Activated T-helper 17 cell treated with anti-CD3 and anti-CD28 coated beads, Interleukin-2, amount 50 U/mL, for 72 hours (primary cell): ENCODE measurements at regions not wholly inside any gene's neighbourhood (a gene's known extent, or its start where the extent isn't known, plus 50 kb on each side); places are given as distances from the start of the nearest gene placed in this dataset.
A peak's percentile ranks its signal among the peaks of the same experiment; 100 is the strongest.
"Not testable (repeated sequence)": the region's sequence is repeated elsewhere in the genome, so short reads cannot be mapped to it uniquely, and the experiment has no call there.

Experiments
- ATAC-seq: fragments of 150-1000 bp; cut with Tn5 transposase; replicated peaks from 2 replicates; pipeline ENCODE4 v1.10.0; 2021; ENCODE audit warnings: mild to moderate bottlenecking, moderate library complexity
- H3K27ac Mint-ChIP-seq: one replicate; pipeline ENCODE4 v1.8.0; 2022; ENCODE audit warnings: mixed read lengths
- H3K27me3 Mint-ChIP-seq: one replicate; pipeline ENCODE4 v1.8.0; 2022; ENCODE audit warnings: mixed read lengths
- H3K36me3 Mint-ChIP-seq: one replicate; pipeline ENCODE4 v1.8.0; 2022; ENCODE audit warnings: low read depth, mild to moderate bottlenecking, mixed read lengths
- H3K4me1 Mint-ChIP-seq: one replicate; pipeline ENCODE4 v1.8.0; 2022; ENCODE audit warnings: mixed read lengths
- H3K4me3 Mint-ChIP-seq: one replicate; pipeline ENCODE4 v1.8.0; 2022; ENCODE audit warnings: mild to moderate bottlenecking, mixed read lengths
- H3K9me3 Mint-ChIP-seq: one replicate; pipeline ENCODE4 v1.8.0; 2022; ENCODE audit warnings: mixed read lengths

DNA sequence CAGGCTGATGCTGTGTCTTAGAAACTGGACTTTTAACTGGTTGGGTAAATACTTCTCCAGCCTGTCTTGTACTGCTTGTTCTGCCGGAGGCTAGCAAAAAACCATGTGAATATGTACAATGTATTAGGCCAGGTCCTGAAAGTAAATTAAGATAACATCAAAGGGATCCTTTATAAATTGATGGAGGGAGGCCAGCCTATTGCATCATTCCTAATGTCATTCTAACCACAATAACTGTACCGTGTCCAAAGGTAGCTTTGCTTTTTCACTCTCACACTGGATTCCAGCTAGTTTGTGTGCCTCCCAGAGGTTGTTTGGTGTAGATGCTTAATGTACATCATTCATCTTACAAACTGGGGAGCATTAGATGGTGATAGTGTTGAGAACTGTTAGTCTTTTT lies 91.2 kb upstream of the SEM1 start:
- no peak for ATAC-seq
- H3K4me1 Mint-ChIP-seq: no peaks in the 10 kb centered on the region
- no peaks in the 10 kb centered on the region for H3K9me3 Mint-ChIP-seq
- no peak overlapping the region for H3K4me3 Mint-ChIP-seq
- no peaks in the 10 kb centered on the region for H3K36me3 Mint-ChIP-seq
- H3K27ac Mint-ChIP-seq: no peak overlapping the region
- H3K27me3 Mint-ChIP-seq: peaks cover 31% of the 10 kb centered on the region

DNA sequence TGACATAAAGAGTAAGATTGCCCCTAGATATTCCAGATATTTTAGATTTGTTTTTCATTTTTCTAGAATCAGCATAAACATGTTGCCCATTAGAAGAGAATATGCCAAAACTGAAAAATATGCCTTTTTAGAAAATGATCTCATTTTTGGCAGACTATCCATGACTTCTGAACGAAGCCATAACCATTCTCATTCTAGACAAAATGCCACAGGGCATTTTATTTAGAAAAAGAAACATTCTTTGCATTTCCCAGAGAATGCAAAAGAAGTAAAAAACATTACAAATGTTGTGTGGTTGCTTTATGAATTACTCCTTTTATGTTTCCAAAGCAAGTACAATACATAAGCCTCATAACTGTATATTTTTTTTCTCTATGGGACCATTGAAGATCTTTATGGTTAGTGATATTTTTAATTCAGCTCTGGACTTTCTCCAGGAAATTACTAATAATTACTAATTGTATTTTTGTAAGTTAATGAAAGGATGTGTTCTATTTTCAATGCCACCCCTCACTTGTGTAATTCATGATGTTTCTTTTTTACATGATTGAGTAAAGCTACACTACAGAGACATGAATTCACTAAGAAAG lies 109.6 kb upstream of the SEM1 start:
- ATAC-seq: no peak

DNA sequence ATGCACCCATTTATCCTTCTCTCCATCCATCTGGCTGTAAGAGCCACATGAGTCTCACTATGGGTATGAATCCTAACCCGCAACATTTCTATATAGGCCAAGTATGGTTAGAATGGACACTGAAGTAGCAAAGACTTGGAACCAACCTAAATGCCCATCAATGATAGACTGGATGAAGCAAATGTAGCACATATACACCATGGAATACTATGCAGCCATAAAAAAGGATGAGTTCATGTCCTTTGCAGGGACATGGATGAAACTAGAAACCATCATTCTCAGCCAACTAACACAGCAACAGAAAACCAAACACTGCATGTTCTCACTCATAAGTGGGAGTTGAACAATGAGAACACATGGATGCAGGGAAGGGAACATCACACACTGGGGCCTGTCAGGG lies 111.5 kb upstream of the SEM1 start:
- H3K4me1 Mint-ChIP-seq, H3K27ac Mint-ChIP-seq, H3K36me3 Mint-ChIP-seq, H3K9me3 Mint-ChIP-seq, H3K4me3 Mint-ChIP-seq, ATAC-seq: not testable (repeated sequence)
- H3K27me3 Mint-ChIP-seq: peaks cover 28% of the 10 kb centered on the region

More for the DNA sequence above, 109.6 kb upstream of the SEM1 start:
- no peaks in the 10 kb centered on the region for H3K4me1 Mint-ChIP-seq
- H3K4me3 Mint-ChIP-seq: no peak overlapping the region
- H3K27me3 Mint-ChIP-seq: peaks cover 22% of the 10 kb centered on the region
- H3K27ac Mint-ChIP-seq: no peak overlapping the region
- no peaks in the 10 kb centered on the region for H3K9me3 Mint-ChIP-seq
- no peaks in the 10 kb centered on the region for H3K36me3 Mint-ChIP-seq

DNA sequence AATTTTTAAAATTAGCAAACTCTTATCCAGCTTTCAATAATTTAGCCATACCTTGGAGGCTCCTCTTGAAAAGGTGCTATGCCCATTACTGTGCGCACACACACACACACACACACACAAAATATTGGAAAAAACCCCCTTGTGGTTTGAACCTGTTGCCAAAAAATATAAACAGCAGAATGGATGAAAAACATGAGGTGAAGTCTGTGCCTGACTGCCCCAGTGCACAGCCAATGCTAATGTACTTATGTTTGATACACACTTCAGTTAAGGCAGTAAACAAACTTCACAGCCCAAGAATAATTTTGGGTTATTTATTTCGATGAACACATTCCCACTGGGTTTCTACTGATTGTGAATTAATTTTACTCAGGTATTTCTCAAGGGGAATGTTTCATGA lies 113.2 kb upstream of the SEM1 start:
- H3K4me1 Mint-ChIP-seq: no peaks in the 10 kb centered on the region
- H3K36me3 Mint-ChIP-seq: no peaks in the 10 kb centered on the region
- no peak overlapping the region for H3K4me3 Mint-ChIP-seq
- peaks cover 27% of the 10 kb centered on the region for H3K27me3 Mint-ChIP-seq
- H3K9me3 Mint-ChIP-seq: no peaks in the 10 kb centered on the region
- ATAC-seq: no peak
- H3K27ac Mint-ChIP-seq: no peak overlapping the region

DNA sequence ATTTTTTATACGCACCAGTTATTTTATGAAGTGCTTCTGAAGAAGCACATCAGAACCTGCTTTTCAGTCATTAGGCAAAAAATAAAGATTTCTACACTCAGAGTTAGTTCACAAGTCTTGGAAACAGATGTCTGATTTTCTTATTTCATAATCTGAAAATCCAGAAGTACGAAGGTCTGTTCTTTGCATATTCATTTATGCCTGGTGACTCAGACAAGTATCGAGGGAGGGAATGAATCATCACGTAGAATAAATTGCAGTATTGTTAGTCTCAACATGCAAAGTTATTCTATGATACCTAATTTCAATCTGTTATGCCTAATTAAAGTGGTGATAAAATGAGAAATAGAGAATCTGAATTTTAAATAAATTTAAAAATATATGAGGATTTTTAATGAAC lies 113.6 kb upstream of the SEM1 start:
- Mint-ChIP-seq H3K36me3 (no peaks in the 10 kb centered on the region), H3K27ac (no peak overlapping the region), H3K9me3 (no peaks in the 10 kb centered on the region), H3K27me3 (peaks cover 31% of the 10 kb centered on the region), H3K4me1 (no peaks in the 10 kb centered on the region), H3K4me3 (no peak overlapping the region)
- peak; percentile 82 for ATAC-seq

DNA sequence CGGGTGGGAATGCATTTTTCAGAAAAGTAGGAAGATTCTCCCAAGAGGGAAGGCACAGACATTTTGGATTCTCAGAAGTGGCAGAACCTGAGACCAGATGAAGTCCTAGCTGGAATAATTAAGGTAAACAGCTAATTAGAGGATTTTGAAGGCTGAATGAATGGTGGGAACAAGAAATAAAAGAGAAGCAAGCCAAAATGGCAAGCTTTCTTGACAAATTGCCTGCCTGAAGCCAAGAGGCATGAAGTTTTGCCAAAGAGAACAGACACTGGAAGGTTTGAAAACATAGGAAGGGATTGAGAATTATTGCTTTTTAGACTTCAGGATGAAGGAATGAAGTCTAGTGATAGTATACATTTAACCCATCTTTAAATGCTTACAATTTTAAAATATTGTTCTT lies 115.0 kb upstream of the SEM1 start:
- Mint-ChIP-seq H3K27me3 (peaks cover 30% of the 10 kb centered on the region), H3K27ac (no peak overlapping the region), H3K4me1 (no peaks in the 10 kb centered on the region), H3K36me3 (no peaks in the 10 kb centered on the region), H3K4me3 (no peak overlapping the region), H3K9me3 (peaks cover 3% of the 10 kb centered on the region)
- no peak for ATAC-seq

DNA sequence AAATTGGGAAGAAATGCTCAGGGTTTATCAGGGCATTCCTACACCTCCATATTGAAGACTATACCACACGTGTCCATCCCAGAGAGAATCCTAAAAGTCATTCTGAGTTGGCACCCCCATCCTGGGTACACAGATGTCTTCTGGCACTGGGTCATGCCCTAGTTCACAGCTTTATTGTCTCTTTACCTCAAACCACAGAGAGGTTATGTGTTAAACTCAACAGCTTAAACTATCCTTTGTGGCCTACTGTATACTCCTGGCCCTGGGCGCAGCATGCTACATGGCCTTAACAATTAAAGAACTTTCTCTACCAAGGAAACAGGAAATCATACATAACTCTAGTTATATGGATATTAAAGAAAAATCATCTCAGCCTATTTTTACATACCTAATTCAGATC lies 115.6 kb upstream of the SEM1 start:
- Mint-ChIP-seq H3K27me3 (peaks cover 29% of the 10 kb centered on the region), H3K4me3 (no peak overlapping the region), H3K9me3 (peaks cover 5% of the 10 kb centered on the region), H3K27ac (no peak overlapping the region), H3K36me3 (no peaks in the 10 kb centered on the region), H3K4me1 (no peaks in the 10 kb centered on the region)
- ATAC-seq: no peak

DNA sequence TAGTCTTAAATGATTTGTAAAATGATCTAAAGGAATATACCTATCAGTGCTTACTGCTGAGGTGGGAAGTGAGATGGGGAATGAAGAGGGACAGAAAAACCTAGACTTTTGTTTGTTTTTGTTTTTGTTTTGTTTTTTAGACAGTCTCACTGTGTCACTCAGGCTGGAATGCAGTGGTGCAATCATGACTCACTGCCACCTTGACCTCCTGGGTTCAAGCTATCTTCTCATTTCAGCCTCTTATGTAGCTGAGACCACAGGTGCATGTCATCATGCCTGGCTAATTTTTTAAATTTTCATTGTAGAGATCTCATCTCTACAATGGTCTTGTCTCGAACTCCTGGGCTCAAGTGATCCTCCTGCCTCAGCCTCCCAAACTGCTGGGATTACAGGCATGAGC lies 116.4 kb upstream of the SEM1 start:
- peaks cover 34% of the 10 kb centered on the region for H3K27me3 Mint-ChIP-seq
- no peaks in the 10 kb centered on the region for H3K4me1 Mint-ChIP-seq
- peaks cover 5% of the 10 kb centered on the region for H3K9me3 Mint-ChIP-seq
- no peak for ATAC-seq
- no peak overlapping the region for H3K27ac Mint-ChIP-seq
- H3K4me3 Mint-ChIP-seq: no peak overlapping the region
- no peaks in the 10 kb centered on the region for H3K36me3 Mint-ChIP-seq

DNA sequence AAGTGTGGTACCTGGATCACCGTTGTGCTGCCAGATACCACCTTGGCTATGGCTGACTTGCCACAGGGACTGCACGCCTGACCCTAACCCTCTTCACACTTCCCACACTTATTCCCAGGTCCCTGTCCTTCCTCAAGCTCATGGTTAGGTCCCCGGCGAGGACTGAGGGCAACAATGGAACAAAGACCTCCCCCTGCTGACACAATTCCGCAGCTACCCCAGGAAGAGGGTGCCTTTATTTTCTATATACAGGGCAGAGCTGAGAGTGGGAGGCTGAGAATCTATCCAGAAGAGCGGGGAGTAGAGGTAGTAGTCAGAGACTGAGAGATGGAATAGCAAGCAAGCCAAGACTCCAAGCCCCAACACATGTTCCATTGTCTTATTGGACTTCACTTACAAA lies 118.1 kb upstream of the SEM1 start:
- Mint-ChIP-seq H3K4me3 (no peak overlapping the region), H3K9me3 (peaks cover 5% of the 10 kb centered on the region), H3K27ac (no peak overlapping the region), H3K36me3 (no peaks in the 10 kb centered on the region), H3K4me1 (no peaks in the 10 kb centered on the region), H3K27me3 (peaks cover 38% of the 10 kb centered on the region)
- ATAC-seq: no peak

DNA sequence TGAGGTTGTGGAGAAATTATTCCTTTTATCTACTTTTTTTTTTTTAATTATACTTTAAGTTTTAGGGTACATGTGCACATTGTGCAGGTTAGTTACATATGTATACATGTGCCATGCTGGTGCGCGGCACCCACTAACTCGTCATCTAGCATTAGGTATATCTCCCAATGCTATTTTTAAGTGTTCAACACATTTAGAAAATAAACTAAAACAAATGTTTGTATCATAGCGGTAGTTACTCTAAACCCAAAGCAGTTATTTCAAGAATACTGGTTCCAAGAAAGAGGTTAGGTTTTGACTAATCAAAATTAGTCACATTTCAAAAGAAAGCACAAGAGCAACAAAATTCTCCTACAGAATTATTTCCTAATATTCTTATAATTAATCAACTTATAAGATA lies 119.5 kb upstream of the SEM1 start:
- not testable (repeated sequence) for H3K4me1 Mint-ChIP-seq, H3K36me3 Mint-ChIP-seq, H3K9me3 Mint-ChIP-seq, H3K27ac Mint-ChIP-seq, H3K4me3 Mint-ChIP-seq
- H3K27me3 Mint-ChIP-seq: peaks cover 41% of the 10 kb centered on the region
- peak; percentile 11 for ATAC-seq

DNA sequence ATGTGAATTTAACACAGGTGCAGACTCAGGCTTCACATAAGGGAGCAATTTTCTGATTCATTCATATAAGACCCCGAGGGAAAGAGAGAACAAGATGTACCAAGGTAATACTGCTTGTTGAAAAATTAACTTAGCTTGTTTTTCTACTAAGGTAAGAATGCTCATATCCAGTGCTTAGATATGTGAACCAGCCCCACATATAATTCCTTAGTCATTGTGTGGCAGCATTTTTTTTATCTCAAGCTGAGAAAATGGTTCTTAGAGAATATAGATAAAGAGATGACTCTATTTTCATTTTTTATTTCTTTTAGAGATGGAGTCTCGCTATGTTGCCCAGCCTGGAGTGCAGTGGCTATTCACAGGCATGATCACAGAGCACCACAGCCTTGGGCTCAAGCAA lies 121.8 kb upstream of the SEM1 start:
- Mint-ChIP-seq H3K9me3 (peaks cover 5% of the 10 kb centered on the region), H3K27me3 (peaks cover 48% of the 10 kb centered on the region), H3K36me3 (no peaks in the 10 kb centered on the region), H3K4me3 (no peak overlapping the region), H3K4me1 (no peaks in the 10 kb centered on the region), H3K27ac (no peak overlapping the region)
- ATAC-seq: no peak

DNA sequence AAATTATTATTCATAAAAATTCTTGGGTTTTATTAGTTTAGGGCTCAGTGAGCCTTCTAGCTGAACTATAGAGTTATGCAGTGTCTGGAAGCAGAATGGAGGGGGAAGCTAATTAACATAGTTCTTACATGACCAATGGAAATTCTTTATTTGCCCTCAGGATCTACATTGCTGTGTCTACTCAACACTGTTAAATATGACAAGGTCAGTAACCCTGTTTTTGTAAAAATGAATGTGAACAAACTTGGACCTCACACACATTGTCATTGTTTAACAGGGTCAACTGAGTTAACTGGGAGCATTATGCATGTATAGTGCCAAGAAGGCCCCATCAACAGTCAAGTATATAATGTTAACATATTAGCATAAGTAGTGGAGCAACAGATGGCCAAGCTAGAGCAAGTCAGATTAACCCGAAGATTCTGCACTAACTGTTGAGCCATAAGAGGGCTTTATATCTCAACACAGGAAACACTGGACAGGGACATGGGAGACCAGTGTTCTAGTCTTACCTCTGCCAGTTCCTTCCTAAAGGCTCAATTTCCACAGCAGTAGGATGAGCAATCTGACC lies 122.5 kb upstream of the SEM1 start:
- peaks cover 5% of the 10 kb centered on the region for H3K9me3 Mint-ChIP-seq
- no peaks in the 10 kb centered on the region for H3K36me3 Mint-ChIP-seq
- ATAC-seq: no peak
- H3K27ac Mint-ChIP-seq: no peak overlapping the region
- peaks cover under 1% of the 10 kb centered on the region for H3K4me1 Mint-ChIP-seq
- peaks cover 48% of the 10 kb centered on the region for H3K27me3 Mint-ChIP-seq
- no peak overlapping the region for H3K4me3 Mint-ChIP-seq

DNA sequence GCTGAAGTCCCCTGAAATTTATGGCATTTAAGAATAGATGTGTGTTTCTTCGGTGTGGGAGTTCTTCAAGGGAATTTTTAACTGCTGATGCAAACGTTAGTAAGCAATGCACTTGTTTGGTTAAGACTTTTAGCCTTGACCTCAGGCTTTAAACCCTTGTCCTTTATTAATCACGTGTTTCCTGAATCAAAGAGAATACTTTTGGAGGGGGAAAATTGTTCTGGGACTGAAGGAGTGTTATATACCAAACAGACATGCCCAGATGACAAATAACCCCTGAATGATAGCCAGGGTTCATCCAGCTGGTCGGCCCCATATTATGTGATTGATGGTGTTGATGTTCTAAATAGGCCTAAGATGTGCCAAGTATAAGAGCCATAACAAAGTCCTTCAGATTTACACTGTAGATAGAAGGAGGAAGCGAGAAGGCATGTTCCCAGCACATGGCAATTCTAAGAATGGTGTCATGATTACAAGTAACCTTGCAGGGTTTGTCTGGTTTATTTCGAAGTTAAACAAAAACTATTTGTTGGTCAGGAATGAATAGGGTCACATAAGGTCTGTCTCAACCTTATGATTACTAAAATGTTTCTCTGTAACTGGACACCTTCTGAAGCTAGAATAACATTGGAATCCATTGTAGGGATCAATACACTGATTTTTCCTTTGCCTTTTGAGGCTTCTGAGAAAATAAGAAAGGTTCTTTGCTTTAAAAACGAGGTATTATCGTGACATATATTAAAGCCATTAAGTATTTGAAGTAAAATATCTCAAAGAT lies 124.2 kb upstream of the SEM1 start:
- H3K27me3 Mint-ChIP-seq: peaks cover 42% of the 10 kb centered on the region
- H3K4me3 Mint-ChIP-seq: no peak overlapping the region
- no peak for ATAC-seq
- peaks cover 5% of the 10 kb centered on the region for H3K9me3 Mint-ChIP-seq
- H3K27ac Mint-ChIP-seq: no peak overlapping the region
- H3K4me1 Mint-ChIP-seq: peaks cover 16% of the 10 kb centered on the region
- H3K36me3 Mint-ChIP-seq: no peaks in the 10 kb centered on the region

DNA sequence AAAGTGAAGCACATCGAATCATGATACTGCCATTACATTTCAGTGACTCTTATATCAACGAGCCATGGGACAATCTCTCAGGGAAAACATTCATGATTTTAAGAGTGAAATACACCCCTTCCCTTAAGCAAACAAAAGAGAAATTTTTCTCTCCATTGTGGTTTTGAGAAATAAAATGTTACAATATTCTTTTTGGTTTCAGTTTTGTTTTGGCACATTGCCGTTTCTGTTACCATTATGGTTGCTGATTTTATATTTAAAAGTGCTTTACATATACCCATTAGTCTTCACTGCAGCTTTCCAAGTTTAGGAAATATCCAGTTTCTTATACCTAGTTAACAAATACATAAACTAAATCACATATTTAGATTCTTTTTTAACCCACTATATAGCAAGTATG lies 126.8 kb upstream of the SEM1 start:
- H3K36me3 Mint-ChIP-seq: no peaks in the 10 kb centered on the region
- no peaks in the 10 kb centered on the region for H3K9me3 Mint-ChIP-seq
- peak overlapping the region; percentile 31 for H3K4me3 Mint-ChIP-seq
- no peak overlapping the region for H3K27ac Mint-ChIP-seq
- peaks cover 44% of the 10 kb centered on the region for H3K27me3 Mint-ChIP-seq
- peaks cover 19% of the 10 kb centered on the region for H3K4me1 Mint-ChIP-seq
- ATAC-seq: no peak

DNA sequence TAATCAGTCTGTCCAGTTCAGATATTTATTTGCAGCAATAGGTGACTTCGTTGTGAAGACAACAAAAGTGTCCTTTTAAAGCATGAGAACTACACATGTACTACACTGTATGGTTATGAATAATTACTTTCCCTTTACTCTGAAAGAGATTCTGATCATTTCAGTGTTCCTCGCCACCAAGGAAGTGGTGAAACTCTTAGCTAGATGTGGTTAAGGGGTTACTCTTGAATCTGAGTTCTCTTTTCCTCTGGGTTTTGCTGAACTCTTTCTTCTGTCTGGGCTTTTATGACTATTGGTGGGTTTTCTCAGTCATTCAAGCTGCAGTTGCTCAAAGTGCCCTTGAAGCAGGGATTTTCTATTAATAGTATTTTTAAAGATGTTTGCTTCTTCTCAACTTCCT lies 127.9 kb upstream of the SEM1 start:
- H3K36me3 Mint-ChIP-seq: no peaks in the 10 kb centered on the region
- H3K27ac Mint-ChIP-seq: no peak overlapping the region
- H3K4me1 Mint-ChIP-seq: peaks cover 19% of the 10 kb centered on the region
- peaks cover 49% of the 10 kb centered on the region for H3K27me3 Mint-ChIP-seq
- ATAC-seq: peak; percentile 93
- H3K9me3 Mint-ChIP-seq: no peaks in the 10 kb centered on the region
- H3K4me3 Mint-ChIP-seq: peak overlapping the region; percentile 31
